NOMO-1 treated with dmso at 0.1 percent for 144 hours (cell line): ENCODE measurements at regions not wholly inside any gene's neighbourhood (a gene's known extent, or its start where the extent isn't known, plus 50 kb on each side); places are given as distances from the start of the nearest gene placed in this dataset.
"Not testable (repeated sequence)": the region's sequence is repeated elsewhere in the genome, so short reads cannot be mapped to it uniquely, and the experiment has no call there.

Source experiments
- DNase-seq: peaks from one replicate; lab custom pipeline; 2025; ENCODE audit not compliant: unreplicated experiment; lab: John Stamatoyannopoulos, UW

DNA sequence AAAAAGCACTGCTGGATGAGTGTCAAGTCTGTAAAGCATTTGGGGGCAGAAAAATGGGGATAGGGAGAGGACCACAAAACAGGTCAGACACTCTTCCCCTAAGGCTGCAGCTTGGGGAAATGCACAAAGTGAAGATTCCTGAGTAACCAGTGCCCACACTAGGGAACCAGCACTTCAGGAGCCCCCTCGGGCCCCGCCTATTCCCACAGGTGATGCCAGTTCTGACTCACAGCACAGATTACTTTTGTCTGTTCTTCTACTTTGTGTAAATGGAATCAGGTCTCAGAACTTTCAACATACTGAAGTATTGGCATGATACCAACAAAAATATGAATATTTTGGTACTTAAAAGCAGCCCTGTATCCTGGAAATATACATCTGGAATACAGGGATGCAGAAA is 112.5 kb downstream of the ADRA2C start:
- no peak for DNase-seq

GRCh38 chr4:3879681-3880614 is 113.8 kb downstream of the ADRA2C start:
- no peak for DNase-seq

- peak; percentile 63 for DNase-seq
Measured at GRCh38 chr4:3880615-3881120, 114.5 kb downstream of the ADRA2C start.

GRCh38 chr4:3882316-3882885 is 116.2 kb downstream of the ADRA2C start:
- not testable (repeated sequence) for DNase-seq

DNA sequence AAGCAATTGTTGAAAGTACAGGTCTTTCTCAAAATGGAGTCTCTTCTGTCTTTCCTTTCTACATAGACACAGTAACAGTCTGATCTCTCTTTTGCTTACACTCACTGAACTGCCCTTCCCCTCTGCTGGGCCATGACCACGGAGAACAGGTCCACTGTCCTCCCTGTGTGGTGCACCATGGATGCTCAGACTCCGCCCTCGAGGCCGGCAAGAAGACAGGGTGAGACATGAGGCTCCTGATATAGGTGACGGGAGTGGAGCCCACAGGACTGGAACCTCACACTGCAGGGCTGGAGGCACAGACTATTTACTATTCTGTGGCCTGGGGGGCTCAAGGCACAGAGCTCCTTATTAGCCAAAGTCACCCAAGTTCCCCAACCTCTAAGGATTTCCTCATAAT is 118.1 kb downstream of the ADRA2C start:
- DNase-seq, result not testable (repeated sequence)

DNA sequence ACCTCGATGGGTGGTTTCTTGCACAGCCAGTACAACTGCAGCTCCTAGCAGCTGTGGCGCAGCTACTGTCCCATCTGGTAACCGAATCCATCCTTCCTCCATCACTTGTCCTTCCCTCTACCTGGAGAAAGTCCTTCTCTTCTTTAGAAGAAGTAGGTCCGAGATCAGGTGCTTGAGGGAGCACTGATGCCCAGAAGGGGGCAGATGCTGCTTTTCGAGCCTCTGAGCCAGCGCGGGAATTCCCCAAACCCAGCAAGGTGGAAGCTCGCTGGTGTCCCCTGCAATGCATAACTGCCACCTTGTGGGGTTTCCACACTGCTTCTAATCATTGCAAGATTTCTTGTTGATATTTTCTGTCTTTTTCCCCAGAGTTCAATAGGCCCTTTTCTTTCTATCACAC is 127.4 kb downstream of the ADRA2C start:
- not testable (repeated sequence) for DNase-seq

DNA sequence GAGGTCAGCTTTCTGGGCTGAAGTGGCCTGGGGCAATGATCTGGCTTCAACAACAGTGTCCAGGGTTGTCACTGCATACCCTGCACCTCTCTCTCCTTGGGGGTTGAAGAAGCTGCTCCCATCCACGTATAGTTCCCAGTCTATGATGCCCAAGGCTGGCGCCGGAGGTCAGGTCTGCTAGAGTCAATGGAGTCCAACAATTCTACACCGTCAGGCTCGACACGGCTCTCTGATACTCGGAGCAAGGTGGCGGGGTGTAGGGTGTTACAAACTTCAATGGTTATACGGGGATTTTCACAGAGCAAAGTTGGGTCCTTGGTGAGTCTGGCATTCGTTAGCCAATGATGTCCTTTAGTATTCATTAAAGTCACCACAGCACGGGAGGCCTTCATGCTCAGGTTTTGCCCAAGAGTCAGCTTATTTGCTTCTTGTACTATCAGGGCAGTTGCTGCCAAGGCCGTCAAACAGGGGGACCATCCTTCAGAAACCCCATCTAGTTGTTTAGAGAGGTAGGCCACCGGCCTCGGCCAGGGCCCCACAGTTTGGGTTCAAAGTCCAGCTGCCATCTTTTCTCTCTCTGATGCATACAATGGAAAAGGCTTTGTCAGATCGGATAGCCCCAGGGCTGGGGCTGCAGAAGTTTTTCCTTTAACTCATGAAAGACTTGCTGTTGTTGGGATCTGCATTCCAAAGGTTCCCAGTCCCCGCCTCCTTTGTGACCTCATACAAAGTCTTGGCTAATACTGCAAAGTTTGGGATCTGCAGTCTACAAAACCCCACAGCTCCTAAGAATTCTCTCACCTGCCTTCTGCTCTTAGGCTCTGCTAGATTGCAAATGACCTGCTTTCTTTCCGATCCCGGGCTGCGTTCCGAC is 128.1 kb downstream of the ADRA2C start:
- DNase-seq, result not testable (repeated sequence)

GRCh38 chr4:3896441-3896840 is 130.3 kb downstream of the ADRA2C start:
- no peak for DNase-seq

- DNase-seq, result not testable (repeated sequence)
Measured at GRCh38 chr4:3896871-3897578, 130.8 kb downstream of the ADRA2C start.

DNA sequence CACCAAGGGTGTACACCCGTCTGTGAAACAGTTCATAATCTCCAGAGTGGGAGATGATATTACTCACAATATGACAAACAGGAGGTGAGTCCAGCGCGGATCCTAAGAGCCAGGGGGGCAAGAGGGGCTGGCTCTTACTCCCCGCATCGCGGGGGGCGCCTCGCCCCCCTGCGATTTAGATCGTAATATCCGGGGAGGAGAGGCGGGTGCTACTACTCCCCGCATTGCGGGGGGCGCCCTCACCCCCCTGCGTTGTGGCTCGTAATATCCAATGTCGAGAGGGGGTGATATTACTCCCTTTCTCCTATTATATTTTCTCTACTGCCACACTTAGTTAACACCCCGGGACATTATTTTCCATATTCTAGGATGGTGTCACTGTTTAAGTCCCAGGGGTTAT is 131.9 kb downstream of the ADRA2C start:
- no peak for DNase-seq

GRCh38 chr4:3898928-3899327 is 132.7 kb downstream of the ADRA2C start:
- not testable (repeated sequence) for DNase-seq

DNA sequence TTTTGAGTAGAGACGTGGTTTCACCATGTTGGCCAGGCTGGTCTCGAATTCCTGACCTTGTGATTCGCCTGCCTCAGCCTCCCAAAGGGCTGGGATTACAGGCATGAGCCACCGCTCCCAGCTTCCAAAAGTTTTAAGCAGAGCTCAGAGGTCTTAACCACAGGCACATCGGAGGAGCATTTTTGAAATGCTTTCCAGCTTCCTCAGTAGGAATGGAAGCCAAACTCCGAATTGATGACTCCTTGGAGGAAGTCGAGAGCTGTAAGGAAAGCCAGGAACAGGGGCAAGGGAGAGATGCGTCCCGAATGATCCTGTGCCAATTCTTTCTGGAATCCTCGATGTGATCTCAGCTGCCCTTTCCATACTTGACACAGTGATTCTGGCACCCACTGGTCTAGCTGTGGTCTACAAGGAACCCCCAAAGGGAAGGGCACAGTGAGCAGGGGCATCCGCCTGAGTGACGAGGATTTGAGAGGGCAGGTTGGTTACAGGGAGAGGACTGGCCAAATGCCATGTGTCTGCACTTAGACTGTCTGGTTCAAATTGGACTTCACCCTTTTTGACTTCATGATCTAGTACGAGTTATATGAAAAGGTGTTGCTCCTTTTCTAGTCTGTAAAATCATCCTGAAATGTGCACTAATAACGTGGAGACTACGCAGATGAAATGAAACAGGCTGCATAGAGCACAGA is 138.2 kb downstream of the ADRA2C start:
- not testable (repeated sequence) for DNase-seq

GRCh38 chr4:3909616-3910015 is 143.4 kb downstream of the ADRA2C start:
- DNase-seq, result not testable (repeated sequence)

- not testable (repeated sequence) for DNase-seq
Measured at GRCh38 chr4:3910161-3910950, 144.2 kb downstream of the ADRA2C start.

- no peak for DNase-seq
Measured at GRCh38 chr4:3911252-3911856, 145.2 kb downstream of the ADRA2C start.

- DNase-seq, result not testable (repeated sequence)
Measured at GRCh38 chr4:3914511-3914910, 148.3 kb downstream of the ADRA2C start.

GRCh38 chr4:3919509-3919908 is 153.3 kb downstream of the ADRA2C start:
- DNase-seq, result not testable (repeated sequence)

- DNase-seq, result not testable (repeated sequence)
Measured at GRCh38 chr4:3921902-3922301, 155.7 kb downstream of the ADRA2C start.

- DNase-seq, result not testable (repeated sequence)
Measured at GRCh38 chr4:3925841-3926240, 159.7 kb downstream of the ADRA2C start.
